ENCODE measurements at regions not wholly inside any gene's neighbourhood (a gene's known extent, or its start where the extent isn't known, plus 50 kb on each side); places are given as distances from the start of the nearest gene placed in this dataset.
"Not testable (repeated sequence)": the region's sequence is repeated elsewhere in the genome, so short reads cannot be mapped to it uniquely, and the experiment has no call there.

- no peak overlapping the region for H2BK120ac ChIP-seq (ENCODE audit: insufficient read depth, low read length, poor library complexity)
Observed at GRCh38 chrY:9155721-9156120, 181.5 kb upstream of the TSPY4 start.

DNA sequence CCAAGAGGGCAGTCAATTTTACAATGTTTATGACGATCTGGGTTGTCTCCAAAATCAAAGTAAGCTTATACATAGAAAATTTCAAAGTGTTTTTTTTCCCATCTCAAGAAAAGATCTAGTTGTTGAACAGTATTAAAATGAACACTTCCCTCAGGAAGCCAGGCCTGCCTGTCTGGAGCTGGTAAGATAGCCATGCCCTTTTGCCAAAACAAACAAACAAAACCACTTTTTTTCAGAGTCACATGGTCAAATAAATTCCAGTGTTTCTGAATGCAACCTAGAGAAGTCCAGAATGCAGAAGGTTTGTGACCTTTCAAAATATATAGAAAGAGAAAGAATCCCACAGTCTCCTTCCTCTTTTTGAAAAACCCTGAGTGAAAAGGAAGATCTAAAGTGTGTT is 178.6 kb upstream of the TSPY4 start:
- H3K79me1 ChIP-seq (ENCODE audit: low read length) = no peaks in the 10 kb centered on the region
- H3K4me3 ChIP-seq (ENCODE audit: low read depth, low read length) = no peak overlapping the region
- no peak overlapping the region for H2BK12ac ChIP-seq (ENCODE audit: low read length)
- H3K4me1 ChIP-seq (ENCODE audit: control insufficient read depth in 1 of 2, insufficient read depth in 2 of 2, low read length in 2 of 2) = no peaks in the 10 kb centered on the region
- H3K18ac ChIP-seq (ENCODE audit: low read length) = no peak overlapping the region
- WGBS (ENCODE audit: extremely low coverage, insufficient coverage, insufficient read length) = no CpG with 5 or more reads among the region's 1 CpG
- no peaks in the 10 kb centered on the region for H3K27me3 ChIP-seq (ENCODE audit: insufficient read depth, low read length)
- no peaks in the 10 kb centered on the region for H3K36me3 ChIP-seq (ENCODE audit: control insufficient read depth in 1 of 2, insufficient read depth in 2 of 2, low read length in 2 of 2)
- H3K14ac ChIP-seq (ENCODE audit: low read length) = no peak overlapping the region
- no peak overlapping the region for H3K9ac ChIP-seq (ENCODE audit: low read length)
- H3K9me3 ChIP-seq (ENCODE audit: insufficient read depth, low read depth, low read length) = no peaks in the 10 kb centered on the region
- H4K8ac ChIP-seq (ENCODE audit: low read depth, low read length) = no peak overlapping the region
- no peak overlapping the region for H3K4me2 ChIP-seq (ENCODE audit: low read length)
- no peak overlapping the region for H2AK5ac ChIP-seq (ENCODE audit: low read length)
- H3K4ac ChIP-seq (ENCODE audit: low read depth, low read length) = no peak overlapping the region
- no peak for DNase-seq
- H3K23ac ChIP-seq (ENCODE audit: low read length) = no peak overlapping the region
- no peak overlapping the region for H2BK5ac ChIP-seq (ENCODE audit: low read depth, low read length, poor library complexity)
- H2BK120ac ChIP-seq (ENCODE audit: insufficient read depth, low read length, poor library complexity) = no peak overlapping the region
- H2AFZ ChIP-seq (ENCODE audit: insufficient read depth, low read length, poor library complexity) = no peak overlapping the region
- H3K27ac ChIP-seq (ENCODE audit: low read depth, low read length) = no peak overlapping the region
- H4K91ac ChIP-seq (ENCODE audit: low read depth, low read length) = no peak overlapping the region
- no peak overlapping the region for H4K12ac ChIP-seq (ENCODE audit: low read depth, low read length)
- no peaks in the 10 kb centered on the region for H3K79me2 ChIP-seq (ENCODE audit: control insufficient read depth, insufficient read depth, low read length, poor library complexity)

More at GRCh38 chrY:9155721-9156120, 181.5 kb upstream of the TSPY4 start:
- no peak overlapping the region for H2BK5ac ChIP-seq (ENCODE audit: low read depth, low read length, poor library complexity)
- no CpG with 5 or more reads among the region's 4 CpGs for WGBS (ENCODE audit: extremely low coverage, insufficient coverage, insufficient read length)
- no peak overlapping the region for H3K18ac ChIP-seq (ENCODE audit: low read length)
- no peaks in the 10 kb centered on the region for H3K79me1 ChIP-seq (ENCODE audit: low read length)
- no peak overlapping the region for H2BK12ac ChIP-seq (ENCODE audit: low read length)
- H3K36me3 ChIP-seq (ENCODE audit: control insufficient read depth in 1 of 2, insufficient read depth in 2 of 2, low read length in 2 of 2) = no peaks in the 10 kb centered on the region
- no peaks in the 10 kb centered on the region for H3K4me1 ChIP-seq (ENCODE audit: control insufficient read depth in 1 of 2, insufficient read depth in 2 of 2, low read length in 2 of 2)
- H3K27ac ChIP-seq (ENCODE audit: low read depth, low read length) = no peak overlapping the region
- H3K14ac ChIP-seq (ENCODE audit: low read length) = no peak overlapping the region
- H3K4me3 ChIP-seq (ENCODE audit: low read depth, low read length) = no peak overlapping the region
- no peaks in the 10 kb centered on the region for H3K9me3 ChIP-seq (ENCODE audit: insufficient read depth, low read depth, low read length)
- H4K12ac ChIP-seq (ENCODE audit: low read depth, low read length) = no peak overlapping the region
- no peak overlapping the region for H3K4me2 ChIP-seq (ENCODE audit: low read length)
- no peak overlapping the region for H2AFZ ChIP-seq (ENCODE audit: insufficient read depth, low read length, poor library complexity)
- H3K27me3 ChIP-seq (ENCODE audit: insufficient read depth, low read length) = no peaks in the 10 kb centered on the region
- H4K91ac ChIP-seq (ENCODE audit: low read depth, low read length) = no peak overlapping the region
- no peaks in the 10 kb centered on the region for H3K79me2 ChIP-seq (ENCODE audit: control insufficient read depth, insufficient read depth, low read length, poor library complexity)
- DNase-seq = no peak
- H2AK5ac ChIP-seq (ENCODE audit: low read length) = no peak overlapping the region
- no peak overlapping the region for H4K8ac ChIP-seq (ENCODE audit: low read depth, low read length)
- no peak overlapping the region for H3K4ac ChIP-seq (ENCODE audit: low read depth, low read length)
- H3K23ac ChIP-seq (ENCODE audit: low read length) = no peak overlapping the region
- no peak overlapping the region for H3K9ac ChIP-seq (ENCODE audit: low read length)

- H3K4me1 ChIP-seq (ENCODE audit: control insufficient read depth in 1 of 2, insufficient read depth in 2 of 2, low read length in 2 of 2); H4K8ac ChIP-seq (ENCODE audit: low read depth, low read length); H2AK5ac ChIP-seq (ENCODE audit: low read length); H3K79me1 ChIP-seq (ENCODE audit: low read length); H4K91ac ChIP-seq (ENCODE audit: low read depth, low read length); H3K23ac ChIP-seq (ENCODE audit: low read length); H3K4me2 ChIP-seq (ENCODE audit: low read length); H3K18ac ChIP-seq (ENCODE audit: low read length); H3K27me3 ChIP-seq (ENCODE audit: insufficient read depth, low read length); H3K9ac ChIP-seq (ENCODE audit: low read length); H2BK12ac ChIP-seq (ENCODE audit: low read length); H3K4ac ChIP-seq (ENCODE audit: low read depth, low read length); H3K27ac ChIP-seq (ENCODE audit: low read depth, low read length); H3K4me3 ChIP-seq (ENCODE audit: low read depth, low read length); H3K14ac ChIP-seq (ENCODE audit: low read length); H3K9me3 ChIP-seq (ENCODE audit: insufficient read depth, low read depth, low read length); DNase-seq; H2AFZ ChIP-seq (ENCODE audit: insufficient read depth, low read length, poor library complexity); H4K12ac ChIP-seq (ENCODE audit: low read depth, low read length); H3K79me2 ChIP-seq (ENCODE audit: control insufficient read depth, insufficient read depth, low read length, poor library complexity); H2BK120ac ChIP-seq (ENCODE audit: insufficient read depth, low read length, poor library complexity); H2BK5ac ChIP-seq (ENCODE audit: low read depth, low read length, poor library complexity); H3K36me3 ChIP-seq (ENCODE audit: control insufficient read depth in 1 of 2, insufficient read depth in 2 of 2, low read length in 2 of 2): not testable (repeated sequence)
- WGBS (ENCODE audit: extremely low coverage, insufficient coverage, insufficient read length) = no CpG with 5 or more reads among the region's 3 CpGs
Observed at GRCh38 chrY:9160331-9160730, 176.9 kb upstream of the TSPY4 start.

GRCh38 chrY:9160976-9161375 is 176.3 kb upstream of the TSPY4 start:
- not testable (repeated sequence) for H3K36me3 ChIP-seq (ENCODE audit: control insufficient read depth in 1 of 2, insufficient read depth in 2 of 2, low read length in 2 of 2); H3K18ac ChIP-seq (ENCODE audit: low read length); H2BK120ac ChIP-seq (ENCODE audit: insufficient read depth, low read length, poor library complexity); H3K27me3 ChIP-seq (ENCODE audit: insufficient read depth, low read length); H2AFZ ChIP-seq (ENCODE audit: insufficient read depth, low read length, poor library complexity); H2AK5ac ChIP-seq (ENCODE audit: low read length); H4K12ac ChIP-seq (ENCODE audit: low read depth, low read length); H3K4ac ChIP-seq (ENCODE audit: low read depth, low read length); H3K4me2 ChIP-seq (ENCODE audit: low read length); H3K4me3 ChIP-seq (ENCODE audit: low read depth, low read length); H3K4me1 ChIP-seq (ENCODE audit: control insufficient read depth in 1 of 2, insufficient read depth in 2 of 2, low read length in 2 of 2); H3K14ac ChIP-seq (ENCODE audit: low read length); H4K91ac ChIP-seq (ENCODE audit: low read depth, low read length); H2BK5ac ChIP-seq (ENCODE audit: low read depth, low read length, poor library complexity); H2BK12ac ChIP-seq (ENCODE audit: low read length); H3K9me3 ChIP-seq (ENCODE audit: insufficient read depth, low read depth, low read length); H3K79me2 ChIP-seq (ENCODE audit: control insufficient read depth, insufficient read depth, low read length, poor library complexity); H3K79me1 ChIP-seq (ENCODE audit: low read length); H3K27ac ChIP-seq (ENCODE audit: low read depth, low read length); H3K23ac ChIP-seq (ENCODE audit: low read length); DNase-seq; H3K9ac ChIP-seq (ENCODE audit: low read length); H4K8ac ChIP-seq (ENCODE audit: low read depth, low read length)
- no CpG with 5 or more reads among the region's 3 CpGs for WGBS (ENCODE audit: extremely low coverage, insufficient coverage, insufficient read length)

DNA sequence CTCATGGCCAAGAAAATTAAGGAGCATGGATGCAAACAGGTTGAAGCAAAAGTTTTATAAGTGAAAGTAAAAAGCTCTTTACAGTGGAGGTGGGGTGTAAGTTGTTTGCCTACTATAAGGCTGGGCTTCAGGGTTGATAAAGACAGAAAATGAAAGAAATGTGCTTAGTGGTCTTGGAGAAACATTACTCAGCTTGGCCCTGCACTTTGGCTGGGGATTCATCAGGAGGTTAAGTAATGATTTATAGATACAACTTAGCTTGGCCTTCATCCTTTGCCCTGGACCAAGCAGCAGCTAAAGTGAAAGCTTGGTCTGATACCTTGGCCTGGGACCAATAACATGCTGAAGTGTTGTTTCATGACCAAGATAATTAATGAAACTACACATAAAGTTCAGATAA is 175.3 kb upstream of the TSPY4 start:
- not testable (repeated sequence) for H3K14ac ChIP-seq (ENCODE audit: low read length); H4K12ac ChIP-seq (ENCODE audit: low read depth, low read length); H4K91ac ChIP-seq (ENCODE audit: low read depth, low read length); H2AFZ ChIP-seq (ENCODE audit: insufficient read depth, low read length, poor library complexity); H3K4me1 ChIP-seq (ENCODE audit: control insufficient read depth in 1 of 2, insufficient read depth in 2 of 2, low read length in 2 of 2); H3K4ac ChIP-seq (ENCODE audit: low read depth, low read length); H3K36me3 ChIP-seq (ENCODE audit: control insufficient read depth in 1 of 2, insufficient read depth in 2 of 2, low read length in 2 of 2); H3K27ac ChIP-seq (ENCODE audit: low read depth, low read length); H3K18ac ChIP-seq (ENCODE audit: low read length); H4K8ac ChIP-seq (ENCODE audit: low read depth, low read length); H2BK12ac ChIP-seq (ENCODE audit: low read length); H3K23ac ChIP-seq (ENCODE audit: low read length); H3K79me1 ChIP-seq (ENCODE audit: low read length); H3K79me2 ChIP-seq (ENCODE audit: control insufficient read depth, insufficient read depth, low read length, poor library complexity); DNase-seq; H3K4me3 ChIP-seq (ENCODE audit: low read depth, low read length); H2AK5ac ChIP-seq (ENCODE audit: low read length); H3K9me3 ChIP-seq (ENCODE audit: insufficient read depth, low read depth, low read length); H2BK120ac ChIP-seq (ENCODE audit: insufficient read depth, low read length, poor library complexity); H3K4me2 ChIP-seq (ENCODE audit: low read length); H3K9ac ChIP-seq (ENCODE audit: low read length); H3K27me3 ChIP-seq (ENCODE audit: insufficient read depth, low read length); H2BK5ac ChIP-seq (ENCODE audit: low read depth, low read length, poor library complexity)

All from trophoblast cell (in vitro differentiated cells and primary cell).